ENCODE measurements at regions not wholly inside any gene's neighbourhood (a gene's known extent, or its start where the extent isn't known, plus 50 kb on each side); places are given as distances from the start of the nearest gene placed in this dataset.
"Not testable (repeated sequence)": the region's sequence is repeated elsewhere in the genome, so short reads cannot be mapped to it uniquely, and the experiment has no call there.

GRCh38 chr5:113705657-113706056, 192.2 kb downstream of the YTHDC2 start:
- no peak overlapping the region for H3K4me3 ChIP-seq (ENCODE audit: control insufficient read depth, low read depth, low read length)
- no peak for TF ChIP-seq CTCF (IDR thresholded peaks at IDR 0.05; ENCODE audit: control insufficient read depth, insufficient read depth, low read depth, low read length, missing control alignments)
- DNase-seq (ENCODE audit: low read depth): no peak

GRCh38 chr5:113713051-113713450, 199.6 kb downstream of the YTHDC2 start:
- DNase-seq (ENCODE audit: low read depth): no peak
- no peak for TF ChIP-seq CTCF (IDR thresholded peaks at IDR 0.05; ENCODE audit: control insufficient read depth, insufficient read depth, low read depth, low read length, missing control alignments)
- no peak overlapping the region for H3K4me3 ChIP-seq (ENCODE audit: control insufficient read depth, low read depth, low read length)

- not testable (repeated sequence) for H3K4me3 ChIP-seq (ENCODE audit: control insufficient read depth, low read depth, low read length); DNase-seq (ENCODE audit: low read depth)
Measured at GRCh38 chr5:113715921-113716320, 202.4 kb downstream of the YTHDC2 start.

GRCh38 chr5:113719549-113719948, 206.1 kb downstream of the YTHDC2 start:
- DNase-seq (ENCODE audit: low read depth): no peak
- no peak for TF ChIP-seq CTCF (IDR thresholded peaks at IDR 0.05; ENCODE audit: control insufficient read depth, insufficient read depth, low read depth, low read length, missing control alignments)
- no peak overlapping the region for H3K4me3 ChIP-seq (ENCODE audit: control insufficient read depth, low read depth, low read length)

- DNase-seq (ENCODE audit: low read depth): no peak
- H3K4me3 ChIP-seq (ENCODE audit: control insufficient read depth, low read depth, low read length): no peak overlapping the region
- no peak for TF ChIP-seq CTCF (IDR thresholded peaks at IDR 0.05; ENCODE audit: control insufficient read depth, insufficient read depth, low read depth, low read length, missing control alignments)
Measured at GRCh38 chr5:113721171-113721570, 207.7 kb downstream of the YTHDC2 start.

- no peak for DNase-seq (ENCODE audit: low read depth)
- H3K4me3 ChIP-seq (ENCODE audit: control insufficient read depth, low read depth, low read length): no peak overlapping the region
- TF ChIP-seq CTCF (IDR thresholded peaks at IDR 0.05; ENCODE audit: control insufficient read depth, insufficient read depth, low read depth, low read length, missing control alignments): no peak
Measured at GRCh38 chr5:113723021-113723420, 209.5 kb downstream of the YTHDC2 start.

GRCh38 chr5:113735751-113736150, 222.3 kb downstream of the YTHDC2 start:
- no peak overlapping the region for H3K4me3 ChIP-seq (ENCODE audit: control insufficient read depth, low read depth, low read length)
- TF ChIP-seq CTCF (IDR thresholded peaks at IDR 0.05; ENCODE audit: control insufficient read depth, insufficient read depth, low read depth, low read length, missing control alignments): no peak
- DNase-seq (ENCODE audit: low read depth): no peak

Measured in AG09309 (cell line).